ENCODE measurements at regions not wholly inside any gene's neighbourhood (a gene's known extent, or its start where the extent isn't known, plus 50 kb on each side); places are given as distances from the start of the nearest gene placed in this dataset.

DNA sequence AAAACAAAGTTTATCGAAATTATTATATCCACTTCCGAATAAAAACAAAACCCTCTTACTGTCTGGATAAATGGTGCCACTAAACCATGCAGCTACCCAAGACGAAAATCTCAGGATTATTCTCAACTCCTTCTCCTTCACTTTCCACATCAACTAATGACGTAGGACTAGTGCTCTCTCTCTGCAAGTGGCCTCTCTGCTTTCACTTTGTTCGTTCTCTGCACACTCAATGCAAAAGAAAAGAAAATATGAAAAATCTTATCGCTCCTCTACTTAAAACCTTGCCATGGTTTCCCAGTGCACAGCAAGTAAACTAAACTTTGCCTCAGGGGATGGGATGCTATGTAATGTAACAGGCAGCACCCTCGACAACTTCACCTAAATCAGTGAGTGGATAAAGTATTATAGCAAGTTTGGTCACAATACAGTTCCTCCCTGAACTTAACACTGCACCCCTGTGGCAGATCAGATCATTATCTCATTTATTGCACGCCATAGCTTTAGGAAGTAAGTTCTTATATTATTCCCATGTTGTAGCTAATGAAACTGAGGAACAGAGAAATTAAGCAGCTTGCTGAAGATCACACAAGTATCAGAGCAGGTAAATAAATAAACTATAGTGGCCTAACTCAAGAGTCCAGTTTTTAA is 262.7 kb upstream of the GADL1 start:
- DNase-seq, result no peak

DNA sequence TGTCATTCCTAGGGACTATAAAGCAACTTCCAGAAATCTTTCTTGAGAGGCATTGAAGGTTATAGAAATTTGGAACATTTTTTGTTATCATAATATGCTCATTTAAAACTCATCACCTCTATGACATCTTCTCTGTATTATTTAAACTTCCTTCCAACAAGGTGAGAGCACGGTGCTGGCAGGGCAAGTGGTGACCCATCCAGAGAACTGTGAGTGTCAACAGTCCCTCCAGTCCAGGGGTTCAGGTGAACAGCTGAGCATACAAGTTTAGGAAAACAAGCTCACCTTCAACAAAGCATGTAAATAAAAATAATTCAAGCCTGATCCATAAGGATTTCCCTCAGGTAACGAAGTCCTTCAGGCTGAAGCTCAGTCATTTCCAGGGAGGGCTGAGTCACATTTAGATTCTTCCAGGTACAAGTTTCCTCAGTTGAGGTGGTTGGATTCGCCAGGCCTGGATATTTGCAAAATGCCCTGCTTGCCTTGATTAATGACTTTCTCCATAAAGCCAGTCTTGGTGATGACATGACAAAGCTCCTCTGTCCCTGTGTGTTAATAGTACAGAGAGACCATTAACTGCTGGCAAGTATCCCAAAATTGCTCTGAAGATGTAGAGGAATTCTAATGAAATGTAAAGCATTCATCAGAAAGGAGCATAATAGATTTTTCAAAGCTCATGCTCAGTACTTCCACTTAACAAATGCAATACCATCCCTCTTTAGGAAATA is 263.6 kb upstream of the GADL1 start:
- peak in 1 of 3 experiments; percentile 20 for DNase-seq

DNA sequence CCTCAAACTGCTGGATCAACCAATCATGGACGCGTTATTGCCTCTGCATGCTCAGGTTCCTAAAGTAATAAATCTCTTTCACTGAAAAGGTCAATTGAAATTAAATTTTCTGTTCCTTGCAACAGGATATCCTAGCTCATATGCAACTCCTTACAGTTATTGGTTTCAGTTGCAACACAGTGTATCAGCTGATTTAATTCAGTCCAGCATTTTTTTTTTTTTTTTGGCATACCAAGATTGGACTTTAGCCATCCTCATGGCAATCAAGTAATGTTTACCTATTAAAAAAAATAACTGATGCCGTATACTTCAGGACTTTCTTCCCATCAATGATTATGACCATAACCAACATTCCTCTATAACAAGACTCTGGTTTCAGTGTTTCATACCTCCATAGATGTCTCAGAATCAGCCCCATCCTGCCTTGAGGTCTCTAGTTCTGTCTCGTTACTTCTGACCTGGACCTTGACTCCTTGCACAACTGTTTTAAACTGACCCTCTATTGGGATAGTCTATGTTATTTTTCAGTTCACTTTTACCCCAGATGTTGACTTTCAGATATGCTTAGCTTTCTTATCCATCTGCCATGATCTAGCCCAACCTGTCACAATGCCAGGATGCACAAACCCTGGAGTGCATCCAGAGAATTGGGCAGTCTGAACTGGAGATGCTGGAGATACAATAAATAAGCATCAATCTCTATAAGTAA is 265.0 kb upstream of the GADL1 start:
- no peak for DNase-seq

DNA sequence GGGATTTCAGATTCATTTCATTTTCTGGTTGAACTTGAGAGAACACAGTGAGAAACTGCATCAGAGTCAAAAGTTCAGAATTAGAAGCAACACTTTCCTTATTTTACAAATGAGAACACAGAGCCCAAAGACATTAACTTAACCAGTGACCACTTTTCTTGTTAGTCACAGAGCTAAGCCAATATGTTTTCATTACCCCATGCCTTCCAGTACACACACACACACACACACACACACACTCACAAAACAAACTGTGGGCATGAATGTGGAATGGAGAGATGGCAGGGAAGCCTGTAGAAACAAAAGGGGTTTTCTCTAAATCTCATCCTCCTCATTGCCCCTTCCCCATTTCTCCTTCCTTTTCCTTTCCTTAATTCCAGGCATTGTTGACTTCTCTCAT is 267.4 kb upstream of the GADL1 start:
- DNase-seq, result no peak

DNA sequence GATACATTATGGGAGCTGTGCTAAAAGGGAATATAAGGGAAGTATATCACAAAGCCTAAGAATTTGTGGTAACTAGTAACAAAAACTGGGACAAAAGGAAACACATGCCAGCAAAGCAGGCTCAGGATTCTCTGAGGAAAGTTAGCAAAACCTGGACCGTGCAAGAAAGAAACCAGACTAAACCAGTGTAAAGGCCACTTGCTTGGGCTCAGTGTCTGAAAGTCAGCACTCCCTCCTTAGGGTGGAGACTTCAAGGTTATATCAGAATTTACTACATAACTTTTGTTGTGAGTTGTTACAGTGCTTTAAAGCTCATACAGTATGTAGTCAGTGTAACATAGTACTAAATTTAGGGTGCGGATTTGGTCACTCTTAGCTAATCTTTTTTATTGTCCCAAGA is 269.9 kb upstream of the GADL1 start:
- no peak for DNase-seq

DNA sequence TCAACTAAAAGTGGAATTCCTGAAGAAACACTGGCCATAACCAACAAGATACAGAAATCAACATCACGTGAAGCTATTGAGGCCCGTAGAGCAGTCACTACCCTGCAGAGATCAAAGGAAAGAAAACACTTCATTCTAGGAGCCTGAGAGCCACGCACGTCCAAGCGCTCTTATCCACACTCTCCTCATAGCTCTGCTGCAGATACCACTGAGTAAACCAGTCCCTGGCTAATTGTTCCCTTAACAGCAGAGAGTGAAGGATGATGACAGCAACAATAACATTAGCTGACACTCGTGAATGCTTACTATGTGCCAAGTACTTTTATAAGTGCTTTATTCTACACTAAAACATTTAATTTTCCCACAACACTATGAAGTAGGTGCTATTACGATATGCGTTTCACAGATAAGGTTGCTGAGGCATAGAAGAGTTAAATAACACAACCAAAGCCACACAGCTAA is 271.0 kb upstream of the GADL1 start:
- peak; percentile 40 to 87 (median 80) for DNase-seq

DNA sequence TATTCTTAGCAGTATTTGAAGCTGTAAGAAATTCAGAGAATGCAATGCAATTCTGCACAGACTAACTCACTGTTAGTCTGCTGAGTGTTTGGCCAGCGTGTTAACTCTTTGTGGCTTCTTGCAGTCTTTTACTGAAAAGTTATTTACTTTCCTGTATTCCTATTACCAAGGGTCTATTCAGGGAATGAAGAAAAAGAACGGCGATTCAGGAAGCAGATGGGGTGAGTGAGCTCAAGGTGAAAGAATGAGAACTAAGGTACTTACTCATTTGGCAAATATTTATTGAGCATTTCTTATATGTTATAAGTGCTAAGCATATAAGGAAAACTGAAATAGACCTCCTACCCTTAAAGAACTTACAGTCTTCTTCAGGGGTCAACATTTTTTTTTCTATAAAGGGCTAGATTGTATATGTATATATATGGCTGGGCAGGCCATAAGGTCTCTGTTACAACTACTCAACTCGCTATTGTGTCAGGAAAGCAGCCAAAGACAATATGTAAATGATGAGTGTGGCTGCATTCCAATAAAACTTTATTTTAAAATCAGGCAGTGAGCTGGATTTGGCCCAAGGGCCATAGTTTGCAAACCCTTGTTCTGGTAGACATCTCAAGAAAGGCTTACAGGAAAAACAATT is 271.9 kb upstream of the GADL1 start:
- no peak for DNase-seq

DNA sequence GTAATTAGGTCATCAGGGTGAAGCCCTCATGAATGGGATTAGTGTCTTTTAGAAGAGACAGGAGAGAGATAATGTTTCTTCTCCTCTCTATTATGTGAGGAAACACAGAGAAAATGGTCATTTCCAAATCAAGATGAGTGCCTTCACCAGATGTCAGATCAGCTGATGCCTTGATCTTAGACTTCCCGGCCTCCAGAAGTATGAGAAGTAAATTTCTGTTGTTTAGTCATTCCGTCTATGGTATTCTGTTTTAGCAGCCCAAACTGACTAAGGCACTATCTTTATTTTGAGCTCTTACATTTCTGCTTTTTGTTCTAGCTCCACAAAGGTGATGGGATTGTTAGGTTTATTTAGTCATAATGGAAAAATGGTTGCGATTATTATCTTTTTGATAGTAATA is 273.2 kb upstream of the GADL1 start:
- no peak for DNase-seq

DNA sequence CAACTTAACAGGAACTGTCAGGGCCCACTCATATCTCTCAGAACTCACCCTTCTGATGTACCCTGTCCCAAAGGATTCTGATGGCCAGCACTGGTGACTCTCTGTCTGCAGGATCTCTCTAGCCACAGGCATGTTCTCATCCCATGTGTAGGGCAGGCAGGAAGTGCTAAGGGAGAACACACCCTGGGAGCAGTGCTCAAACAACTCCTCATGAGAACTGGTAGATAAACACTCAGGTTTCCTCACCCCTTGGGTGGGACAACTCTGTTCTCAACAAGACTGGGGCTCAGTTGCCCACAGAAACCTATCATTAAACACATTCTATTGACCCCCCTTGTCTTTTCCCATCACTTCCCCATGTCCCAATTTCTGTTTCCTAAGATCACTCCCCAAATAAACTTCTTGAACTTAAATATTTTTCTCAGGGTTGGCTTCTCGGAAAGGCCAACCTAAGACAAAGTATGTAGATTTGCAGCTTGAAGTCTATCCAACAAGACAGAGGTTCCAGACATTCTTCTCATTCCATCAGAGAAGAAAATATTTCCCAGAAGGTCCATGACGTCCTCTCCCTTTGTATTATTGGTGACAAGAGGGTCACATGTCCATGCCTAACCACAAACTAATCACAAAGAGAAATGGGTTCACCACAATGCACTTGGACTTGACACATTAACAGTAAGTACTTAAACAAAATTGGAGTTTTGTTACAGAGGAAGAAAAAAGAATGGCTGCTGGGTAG is 276.6 kb upstream of the GADL1 start:
- no peak for DNase-seq

DNA sequence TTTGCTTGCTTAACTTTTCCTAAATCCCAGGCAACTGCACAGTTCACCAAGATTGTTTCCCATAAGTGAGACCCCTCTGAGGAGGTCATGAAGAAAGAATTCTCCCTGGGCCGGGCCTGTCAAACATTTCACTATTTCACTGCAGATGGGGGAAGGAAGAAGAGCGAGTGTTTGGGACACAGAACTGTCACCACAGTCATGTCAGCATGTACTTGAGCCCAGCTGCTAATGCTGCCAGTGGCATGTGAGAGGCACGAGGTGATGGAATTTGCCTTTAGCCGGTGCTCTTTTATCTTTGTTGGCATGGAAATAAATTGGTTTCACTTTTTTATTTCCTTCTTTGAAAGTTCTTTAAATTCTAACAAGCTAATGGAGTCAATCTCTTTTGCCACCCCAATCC is 277.9 kb upstream of the GADL1 start:
- no peak for DNase-seq

DNA sequence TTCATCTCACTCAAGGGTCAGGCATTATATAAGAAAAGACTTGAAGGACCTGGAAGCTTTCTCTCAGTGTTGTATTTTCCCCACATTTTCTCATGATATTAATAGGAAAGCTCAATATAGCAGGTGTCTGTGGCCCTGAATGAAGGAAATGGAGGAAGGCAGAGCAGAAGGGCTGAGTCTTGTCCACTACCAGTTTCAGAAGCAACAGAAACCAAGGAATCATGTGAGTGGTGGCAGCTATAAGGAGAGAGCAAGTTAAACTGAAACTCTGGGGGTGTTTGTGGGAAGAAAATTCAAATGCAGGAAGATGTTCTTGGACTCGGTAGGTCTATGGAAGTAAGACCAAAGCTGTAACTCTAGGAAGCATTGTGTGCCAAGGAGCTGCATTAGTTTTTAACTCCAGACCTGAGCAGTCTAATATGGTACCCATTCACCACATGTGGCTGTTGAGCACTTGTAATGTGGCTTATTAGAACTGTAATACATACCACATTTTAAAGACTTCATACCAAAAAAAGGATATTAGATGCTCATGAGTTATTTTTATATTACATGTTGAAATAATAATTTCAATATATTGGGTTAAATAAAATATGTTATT is 278.8 kb upstream of the GADL1 start:
- DNase-seq, result no peak

DNA sequence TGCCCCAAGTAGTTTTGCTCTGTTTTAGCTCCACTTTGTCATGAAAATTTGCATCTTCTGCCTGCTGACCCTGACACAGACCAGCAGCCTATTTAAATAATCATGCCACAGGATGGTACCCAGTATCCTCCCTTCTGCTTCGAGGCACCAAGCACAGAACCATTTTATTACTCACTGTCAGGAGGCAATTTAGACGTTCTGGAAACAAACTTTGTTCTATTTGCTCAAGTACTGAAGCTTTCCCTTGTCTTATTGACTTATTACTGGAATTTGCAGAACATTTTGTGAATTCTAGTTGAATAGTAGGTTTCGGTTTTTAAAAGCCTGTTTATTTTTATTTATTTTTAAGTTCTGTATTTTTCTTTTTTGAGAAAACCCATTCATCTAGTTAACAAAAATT is 279.6 kb upstream of the GADL1 start:
- DNase-seq, result no peak

DNA sequence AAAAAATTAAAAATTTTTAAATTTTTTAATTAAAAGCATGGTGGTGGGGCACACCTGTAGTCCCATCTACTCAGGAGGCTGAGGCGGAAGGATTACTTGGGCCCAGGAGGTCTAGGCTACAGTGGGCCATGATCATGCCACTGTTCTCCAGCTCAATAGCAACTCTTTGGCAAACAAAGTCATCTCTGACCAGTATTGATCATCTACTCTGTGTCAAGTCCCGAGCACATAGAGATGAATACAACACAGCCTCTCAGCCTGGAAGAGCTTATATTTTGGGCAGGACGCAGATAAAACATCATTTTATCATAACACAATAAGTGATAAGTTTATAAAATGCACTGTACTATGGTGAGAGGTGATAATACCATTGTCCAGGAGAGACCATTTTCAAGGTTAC is 281.6 kb upstream of the GADL1 start:
- DNase-seq, result no peak

DNA sequence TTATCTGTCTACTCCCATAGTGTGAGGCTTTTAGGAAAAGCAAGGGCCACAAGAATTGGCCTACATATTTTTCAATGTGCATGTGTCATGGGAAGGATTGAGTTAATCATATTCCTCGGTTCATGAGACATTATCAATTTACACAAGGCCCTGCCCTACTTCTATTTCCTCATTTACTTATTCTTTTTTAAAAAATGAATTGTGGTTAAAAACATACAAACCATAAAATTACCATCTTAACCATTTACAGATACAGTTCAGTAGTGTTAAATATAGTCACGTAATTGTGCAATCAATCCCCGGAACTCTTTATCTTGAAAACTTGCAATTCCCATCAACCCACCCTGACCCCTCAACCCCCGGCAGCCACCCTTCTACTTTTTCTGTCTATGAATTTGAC is 284.0 kb upstream of the GADL1 start:
- DNase-seq, result no peak

DNA sequence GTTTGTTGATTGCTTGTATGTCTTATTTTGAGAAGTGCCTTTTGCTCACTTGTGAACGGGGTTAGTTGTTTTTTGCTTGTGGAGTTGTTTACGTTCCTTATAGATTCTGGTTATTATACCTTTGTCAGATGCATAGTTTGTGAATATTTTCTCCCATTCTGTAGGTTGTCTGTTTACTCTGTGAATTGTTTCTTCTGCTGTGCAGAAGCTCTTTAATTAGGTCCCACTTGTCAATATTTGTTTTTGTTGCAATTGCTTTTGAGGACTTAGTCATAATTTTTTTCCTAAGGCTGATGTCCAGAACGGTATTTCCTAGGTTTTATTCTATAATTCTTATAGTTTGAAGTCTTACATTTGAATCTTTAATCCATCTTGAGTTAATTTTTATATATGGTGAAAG is 285.3 kb upstream of the GADL1 start:
- DNase-seq, result peak in 1 of 3 experiments; percentile 26

DNA sequence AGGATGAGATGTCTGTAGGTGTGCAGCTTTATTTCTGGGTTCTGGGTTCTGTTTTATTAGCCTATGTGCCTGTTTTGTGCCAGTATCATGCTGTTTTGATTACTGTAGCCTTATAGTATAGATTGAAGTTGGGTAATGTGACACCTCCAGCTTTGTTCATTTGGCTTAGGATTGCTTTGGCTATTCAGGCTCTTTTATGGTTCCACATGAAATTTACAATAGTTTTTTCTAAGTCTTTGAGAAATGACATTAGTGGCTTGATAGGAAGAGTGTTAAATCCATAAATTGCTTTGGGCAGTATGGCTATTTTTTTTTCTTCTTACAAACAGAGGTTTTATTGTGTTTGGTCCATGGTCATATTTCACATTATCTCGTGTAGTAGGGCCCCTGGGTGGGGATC is 285.8 kb upstream of the GADL1 start:
- peak in 1 of 3 experiments; percentile 27 for DNase-seq

DNA sequence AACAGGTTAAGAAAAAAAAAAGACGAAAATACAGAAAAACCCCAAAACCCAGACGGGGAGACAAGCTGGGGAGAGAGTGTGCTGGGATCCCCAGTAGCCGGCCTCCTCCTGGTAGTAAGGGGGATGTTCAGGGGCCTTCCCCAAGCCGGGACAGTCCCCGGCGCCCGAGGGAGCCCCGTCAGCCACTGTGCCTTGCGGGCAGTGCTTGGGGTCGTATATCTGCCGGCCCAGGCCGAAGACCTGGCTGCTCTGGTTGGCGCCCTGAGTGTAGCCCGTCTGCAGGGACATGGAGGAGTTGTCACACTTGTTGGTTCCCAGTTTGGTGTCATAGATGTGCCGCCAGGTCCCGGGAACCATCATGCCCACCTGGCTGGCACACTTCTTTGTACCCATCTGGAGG is 287.2 kb upstream of the GADL1 start:
- DNase-seq, result no peak

DNA sequence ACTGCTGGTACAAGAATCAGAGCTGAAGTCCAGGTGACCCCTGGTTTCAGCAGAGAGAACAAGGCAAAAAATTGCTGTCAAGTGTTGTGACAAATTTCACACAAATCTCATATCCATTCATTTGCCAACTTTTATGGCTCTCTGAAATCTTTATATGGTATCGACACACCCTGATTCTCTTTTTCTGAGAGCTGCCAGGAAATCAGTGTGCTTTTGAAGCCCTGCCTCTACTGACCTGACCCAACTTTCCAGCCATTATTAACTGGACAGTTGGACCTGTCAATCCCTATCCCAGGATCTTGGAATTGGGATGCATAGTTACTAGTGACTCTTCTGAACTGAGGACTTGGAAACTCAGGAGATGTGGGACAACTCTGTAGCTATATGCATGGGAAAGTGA is 288.2 kb upstream of the GADL1 start:
- no peak for DNase-seq

DNA sequence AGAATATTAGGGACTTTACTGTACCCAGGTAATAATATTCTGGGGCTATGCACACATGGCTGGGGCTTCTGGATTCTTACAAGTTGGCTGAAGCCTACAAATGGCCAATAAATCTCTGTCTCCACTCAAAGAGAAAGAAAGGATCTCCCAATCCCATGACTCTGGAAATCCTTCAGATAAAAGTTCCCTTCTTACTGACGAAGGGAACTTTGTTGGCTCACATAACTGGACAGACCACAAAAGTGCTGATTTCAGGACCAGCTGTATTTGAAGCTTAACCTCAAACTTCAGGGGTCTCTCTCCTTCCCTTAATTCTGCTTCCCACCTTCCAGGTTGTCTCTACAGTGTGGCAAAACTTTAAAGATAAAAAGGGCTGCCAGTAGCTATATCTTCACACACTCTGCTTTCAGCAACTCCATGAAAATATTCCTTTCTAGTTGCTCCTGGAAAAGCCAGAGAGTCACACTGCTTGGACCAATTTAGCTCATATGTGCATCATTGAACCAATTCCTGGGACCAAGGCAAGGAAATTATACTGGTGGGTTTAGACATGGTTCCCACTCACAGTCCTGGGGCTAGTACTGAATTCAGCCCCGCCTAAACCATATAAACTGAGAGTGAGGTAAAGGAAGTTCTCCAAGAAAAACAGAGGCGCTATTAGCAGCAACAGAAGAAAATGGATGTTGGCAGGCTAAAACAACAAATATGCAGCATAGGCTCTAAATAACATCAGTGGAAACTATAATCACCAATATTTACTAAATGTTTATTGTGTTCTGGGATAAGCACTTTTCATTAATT is 290.0 kb upstream of the GADL1 start:
- no peak for DNase-seq

DNA sequence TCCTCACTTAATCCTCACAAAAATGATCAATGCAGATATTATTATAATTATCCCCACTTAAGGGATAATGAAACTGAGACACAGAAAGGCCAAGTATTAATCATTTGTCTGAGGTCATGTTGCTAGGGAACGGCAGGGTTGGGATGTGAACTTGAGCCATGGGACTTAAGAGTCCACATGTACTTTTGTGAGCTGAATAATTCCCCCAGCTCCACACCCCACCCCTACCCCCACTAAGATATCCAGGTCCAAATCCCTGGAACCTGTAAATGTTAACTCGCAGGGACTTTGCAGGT is 290.5 kb upstream of the GADL1 start:
- peak in 1 of 3 experiments; percentile 49 for DNase-seq

DNA sequence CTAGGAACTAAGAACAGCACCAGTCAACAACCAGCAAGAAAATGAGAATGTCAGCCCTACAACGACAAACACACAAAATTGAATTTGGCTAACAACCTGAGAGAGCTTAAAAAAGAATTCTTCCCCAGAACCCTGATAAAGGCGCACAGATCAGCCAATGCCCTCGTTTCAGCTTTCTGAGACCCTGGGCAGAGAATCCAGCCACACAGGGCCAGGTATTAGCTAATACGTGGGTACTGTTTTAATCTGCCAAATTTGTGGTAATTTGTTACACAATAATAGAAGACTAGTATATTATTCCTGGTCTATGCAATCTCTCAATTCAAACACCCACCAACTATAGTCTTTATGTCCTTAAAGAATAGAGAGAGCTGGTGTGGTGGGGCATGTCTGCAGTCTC is 291.6 kb upstream of the GADL1 start:
- no peak for DNase-seq

DNA sequence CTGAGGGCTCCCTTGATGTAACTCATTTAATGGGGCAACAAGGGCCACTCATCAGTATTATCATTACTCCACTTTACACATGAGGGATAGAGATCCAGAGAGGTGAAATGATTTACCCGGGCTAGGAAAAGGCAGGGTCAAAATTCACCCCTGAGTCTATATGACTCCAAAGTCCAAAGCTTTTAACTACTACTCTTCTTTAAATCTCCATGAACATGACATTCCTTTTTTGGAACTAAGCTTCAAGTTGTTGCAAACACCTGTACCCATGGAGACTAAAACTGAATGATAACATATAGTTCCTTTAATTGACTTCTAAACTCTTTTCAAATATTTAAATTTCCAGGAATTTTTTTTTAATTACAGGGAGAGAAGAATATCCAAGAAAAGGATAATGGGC is 292.9 kb upstream of the GADL1 start:
- DNase-seq, result no peak
